HL-60 (cell line): ENCODE measurements at regions not wholly inside any gene's neighbourhood (a gene's known extent, or its start where the extent isn't known, plus 50 kb on each side); places are given as distances from the start of the nearest gene placed in this dataset.

Experiments
- DNase-seq, 2 experiments: peaks; one replicate each; pipeline ENCODE4 v3.0.0-alpha.2; 2010 to 2020; ENCODE audit warnings: low read depth in 1 of 2, low spot score in 1 of 2
- H3K27ac ChIP-seq: fragments of 250-450 bp; sonication (Bioruptor Pico); replicated peaks from 2 replicates; pipeline ENCODE4 v1.5.1; 2020; ENCODE audit warnings: mild to moderate bottlenecking, moderate library complexity
- H3K27me3 ChIP-seq: fragments of 250-450 bp; sonication (Bioruptor Pico); 2 replicates; pipeline ENCODE4 v1.5.1; 2021; ENCODE audit warnings: mild to moderate bottlenecking, moderate library complexity; ENCODE audit not compliant: insufficient read depth, poor library complexity, severe bottlenecking
- H3K4me3 ChIP-seq: replicated peaks from 2 replicates; pipeline ENCODE4 v1.5.1; 2011; ENCODE audit warnings: mild to moderate bottlenecking, control low read depth, low read length; ENCODE audit not compliant: insufficient read depth
- GABPA ChIP-seq: IDR thresholded peaks from 2 replicates; pipeline ENCODE4 v1.6.1; 2012; ENCODE audit warnings: low read depth
- POLR2AphosphoS5 ChIP-seq: IDR thresholded peaks from 2 replicates; pipeline ENCODE4 v1.6.1; 2012; ENCODE audit warnings: low read depth
- SPI1 ChIP-seq: IDR thresholded peaks from 2 replicates; pipeline ENCODE4 v1.6.1; 2012; ENCODE audit warnings: low read depth, mild to moderate bottlenecking, borderline replicate concordance
- TF ChIP-seq, protein P1 (sequence below): IDR thresholded peaks from one replicate; pipeline ENCODE4 v1.5.1; 2011; ENCODE audit warnings: low read length, control low read depth, inconsistent platforms; ENCODE audit not compliant: insufficient read depth
- TF ChIP-seq, protein P2 (sequence below): IDR thresholded peaks from 2 replicates; pipeline ENCODE4 v1.6.1; 2012; ENCODE audit warnings: low read depth; ENCODE audit not compliant: insufficient replicate concordance

GRCh38 chr1:73056826-73057225 lies 774.5 kb upstream of the NEGR1 start:
- DNase-seq, result no peak
- TF ChIP-seq GABPA (no peak), POLR2AphosphoS5 (no peak), SPI1 (no peak)
- TF ChIP-seq, protein P1, sequence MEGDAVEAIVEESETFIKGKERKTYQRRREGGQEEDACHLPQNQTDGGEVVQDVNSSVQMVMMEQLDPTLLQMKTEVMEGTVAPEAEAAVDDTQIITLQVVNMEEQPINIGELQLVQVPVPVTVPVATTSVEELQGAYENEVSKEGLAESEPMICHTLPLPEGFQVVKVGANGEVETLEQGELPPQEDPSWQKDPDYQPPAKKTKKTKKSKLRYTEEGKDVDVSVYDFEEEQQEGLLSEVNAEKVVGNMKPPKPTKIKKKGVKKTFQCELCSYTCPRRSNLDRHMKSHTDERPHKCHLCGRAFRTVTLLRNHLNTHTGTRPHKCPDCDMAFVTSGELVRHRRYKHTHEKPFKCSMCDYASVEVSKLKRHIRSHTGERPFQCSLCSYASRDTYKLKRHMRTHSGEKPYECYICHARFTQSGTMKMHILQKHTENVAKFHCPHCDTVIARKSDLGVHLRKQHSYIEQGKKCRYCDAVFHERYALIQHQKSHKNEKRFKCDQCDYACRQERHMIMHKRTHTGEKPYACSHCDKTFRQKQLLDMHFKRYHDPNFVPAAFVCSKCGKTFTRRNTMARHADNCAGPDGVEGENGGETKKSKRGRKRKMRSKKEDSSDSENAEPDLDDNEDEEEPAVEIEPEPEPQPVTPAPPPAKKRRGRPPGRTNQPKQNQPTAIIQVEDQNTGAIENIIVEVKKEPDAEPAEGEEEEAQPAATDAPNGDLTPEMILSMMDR, result no peak
- TF ChIP-seq, protein P2, sequence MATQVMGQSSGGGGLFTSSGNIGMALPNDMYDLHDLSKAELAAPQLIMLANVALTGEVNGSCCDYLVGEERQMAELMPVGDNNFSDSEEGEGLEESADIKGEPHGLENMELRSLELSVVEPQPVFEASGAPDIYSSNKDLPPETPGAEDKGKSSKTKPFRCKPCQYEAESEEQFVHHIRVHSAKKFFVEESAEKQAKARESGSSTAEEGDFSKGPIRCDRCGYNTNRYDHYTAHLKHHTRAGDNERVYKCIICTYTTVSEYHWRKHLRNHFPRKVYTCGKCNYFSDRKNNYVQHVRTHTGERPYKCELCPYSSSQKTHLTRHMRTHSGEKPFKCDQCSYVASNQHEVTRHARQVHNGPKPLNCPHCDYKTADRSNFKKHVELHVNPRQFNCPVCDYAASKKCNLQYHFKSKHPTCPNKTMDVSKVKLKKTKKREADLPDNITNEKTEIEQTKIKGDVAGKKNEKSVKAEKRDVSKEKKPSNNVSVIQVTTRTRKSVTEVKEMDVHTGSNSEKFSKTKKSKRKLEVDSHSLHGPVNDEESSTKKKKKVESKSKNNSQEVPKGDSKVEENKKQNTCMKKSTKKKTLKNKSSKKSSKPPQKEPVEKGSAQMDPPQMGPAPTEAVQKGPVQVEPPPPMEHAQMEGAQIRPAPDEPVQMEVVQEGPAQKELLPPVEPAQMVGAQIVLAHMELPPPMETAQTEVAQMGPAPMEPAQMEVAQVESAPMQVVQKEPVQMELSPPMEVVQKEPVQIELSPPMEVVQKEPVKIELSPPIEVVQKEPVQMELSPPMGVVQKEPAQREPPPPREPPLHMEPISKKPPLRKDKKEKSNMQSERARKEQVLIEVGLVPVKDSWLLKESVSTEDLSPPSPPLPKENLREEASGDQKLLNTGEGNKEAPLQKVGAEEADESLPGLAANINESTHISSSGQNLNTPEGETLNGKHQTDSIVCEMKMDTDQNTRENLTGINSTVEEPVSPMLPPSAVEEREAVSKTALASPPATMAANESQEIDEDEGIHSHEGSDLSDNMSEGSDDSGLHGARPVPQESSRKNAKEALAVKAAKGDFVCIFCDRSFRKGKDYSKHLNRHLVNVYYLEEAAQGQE, result no peak
- Histone ChIP-seq H3K27me3 (no peaks in the 10 kb centered on the region), H3K27ac (no peak overlapping the region), H3K4me3 (no peak overlapping the region)

GRCh38 chr1:73044241-73045036 lies 762.1 kb upstream of the NEGR1 start:
- Histone ChIP-seq H3K27me3 (no peaks in the 10 kb centered on the region), H3K27ac (no peak overlapping the region), H3K4me3 (no peak overlapping the region)
- TF ChIP-seq, protein P2, result no peak
- TF ChIP-seq POLR2AphosphoS5 (no peak), GABPA (no peak), SPI1 (no peak)
- TF ChIP-seq, protein P1, result no peak
- no peak for DNase-seq

GRCh38 chr1:73042403-73042802 lies 760.1 kb upstream of the NEGR1 start:
- Histone ChIP-seq H3K27me3 (no peaks in the 10 kb centered on the region), H3K27ac (no peak overlapping the region), H3K4me3 (no peak overlapping the region)
- TF ChIP-seq SPI1 (no peak), GABPA (no peak), POLR2AphosphoS5 (no peak)
- TF ChIP-seq, protein P2, result no peak
- TF ChIP-seq, protein P1, result no peak
- no peak for DNase-seq
